GM21717 (cell line): ENCODE measurements at regions not wholly inside any gene's neighbourhood (a gene's known extent, or its start where the extent isn't known, plus 50 kb on each side); places are given as distances from the start of the nearest gene placed in this dataset.
"Not testable (repeated sequence)": the region's sequence is repeated elsewhere in the genome, so short reads cannot be mapped to it uniquely, and the experiment has no call there.

Source experiments
- ATAC-seq: cut with Tn5 transposase; IDR thresholded peaks from one replicate; pipeline ENCODE4 v1.9.1; 2021; ENCODE audit warnings: mild to moderate bottlenecking, moderate library complexity; ENCODE audit not compliant: unreplicated experiment

GRCh38 chr12:90619943-90620342, 335.0 kb downstream of the CCER1 start:
- no peak for ATAC-seq

GRCh38 chr12:90618586-90618985, 336.4 kb downstream of the CCER1 start:
- no peak for ATAC-seq

GRCh38 chr12:90611891-90612290, 343.1 kb downstream of the CCER1 start:
- ATAC-seq: no peak

GRCh38 chr12:90611048-90611447, 343.9 kb downstream of the CCER1 start:
- ATAC-seq: no peak

GRCh38 chr12:90593596-90594295, 361.2 kb downstream of the CCER1 start:
- ATAC-seq: no peak

- ATAC-seq: no peak
Observed at GRCh38 chr12:90589956-90590355, 365.0 kb downstream of the CCER1 start.

- no peak for ATAC-seq
Observed at GRCh38 chr12:90585640-90586304, 369.2 kb downstream of the CCER1 start.

GRCh38 chr12:90576707-90577106, 378.3 kb downstream of the CCER1 start:
- ATAC-seq: no peak

GRCh38 chr12:90575995-90576394, 379.0 kb downstream of the CCER1 start:
- no peak for ATAC-seq

GRCh38 chr12:90574676-90575075, 380.3 kb downstream of the CCER1 start:
- no peak for ATAC-seq

- no peak for ATAC-seq
Observed at GRCh38 chr12:90572778-90573177, 382.2 kb downstream of the CCER1 start.

- ATAC-seq: no peak
Observed at GRCh38 chr12:90569685-90570084, 385.3 kb downstream of the CCER1 start.

- no peak for ATAC-seq
Observed at GRCh38 chr12:90562671-90563070, 392.3 kb downstream of the CCER1 start.

- ATAC-seq: no peak
Observed at GRCh38 chr12:90548595-90548994, 406.4 kb downstream of the CCER1 start.

- no peak for ATAC-seq
Observed at GRCh38 chr12:90546511-90546910, 408.5 kb downstream of the CCER1 start.

GRCh38 chr12:90543841-90544240, 411.1 kb downstream of the CCER1 start:
- no peak for ATAC-seq

GRCh38 chr12:90543374-90543773, 411.6 kb downstream of the CCER1 start:
- no peak for ATAC-seq

- not testable (repeated sequence) for ATAC-seq
Observed at GRCh38 chr12:90542852-90543251, 412.1 kb downstream of the CCER1 start.

GRCh38 chr12:90533828-90534227, 421.1 kb downstream of the CCER1 start:
- ATAC-seq: not testable (repeated sequence)

- no peak for ATAC-seq
Observed at GRCh38 chr12:90520002-90520734, 434.8 kb downstream of the CCER1 start.

GRCh38 chr12:90519285-90519684, 435.7 kb downstream of the CCER1 start:
- no peak for ATAC-seq
